HL-60 (cell line): ENCODE measurements at regions not wholly inside any gene's neighbourhood (a gene's known extent, or its start where the extent isn't known, plus 50 kb on each side); places are given as distances from the start of the nearest gene placed in this dataset.

Experiments used
- DNase-seq, 2 experiments: peaks; one replicate each; pipeline ENCODE4 v3.0.0-alpha.2; 2010 to 2020; ENCODE audit warnings: low read depth in 1 of 2, low spot score in 1 of 2
- H3K27ac ChIP-seq: fragments of 250-450 bp; sonication (Bioruptor Pico); replicated peaks from 2 replicates; pipeline ENCODE4 v1.5.1; 2020; ENCODE audit warnings: mild to moderate bottlenecking, moderate library complexity
- H3K27me3 ChIP-seq: fragments of 250-450 bp; sonication (Bioruptor Pico); 2 replicates; pipeline ENCODE4 v1.5.1; 2021; ENCODE audit warnings: mild to moderate bottlenecking, moderate library complexity; ENCODE audit not compliant: insufficient read depth, poor library complexity, severe bottlenecking
- H3K4me3 ChIP-seq: replicated peaks from 2 replicates; pipeline ENCODE4 v1.5.1; 2011; ENCODE audit warnings: mild to moderate bottlenecking, control low read depth, low read length; ENCODE audit not compliant: insufficient read depth
- CTCF ChIP-seq: IDR thresholded peaks from one replicate; pipeline ENCODE4 v1.5.1; 2011; ENCODE audit warnings: low read length, control low read depth, inconsistent platforms; ENCODE audit not compliant: insufficient read depth
- GABPA ChIP-seq: IDR thresholded peaks from 2 replicates; pipeline ENCODE4 v1.6.1; 2012; ENCODE audit warnings: low read depth
- POLR2AphosphoS5 ChIP-seq: IDR thresholded peaks from 2 replicates; pipeline ENCODE4 v1.6.1; 2012; ENCODE audit warnings: low read depth
- REST ChIP-seq: IDR thresholded peaks from 2 replicates; pipeline ENCODE4 v1.6.1; 2012; ENCODE audit warnings: low read depth; ENCODE audit not compliant: insufficient replicate concordance
- SPI1 ChIP-seq: IDR thresholded peaks from 2 replicates; pipeline ENCODE4 v1.6.1; 2012; ENCODE audit warnings: low read depth, mild to moderate bottlenecking, borderline replicate concordance

GRCh38 chr2:212915121-212915782 lies 236.2 kb downstream of the IKZF2 start:
- no peaks in the 10 kb centered on the region for H3K27me3 ChIP-seq
- DNase-seq, result no peak
- TF ChIP-seq SPI1 (no peak), GABPA (no peak), CTCF (no peak), POLR2AphosphoS5 (no peak), REST (no peak)
- no peak overlapping the region for H3K27ac ChIP-seq
- H3K4me3 ChIP-seq, result no peak overlapping the region

DNA sequence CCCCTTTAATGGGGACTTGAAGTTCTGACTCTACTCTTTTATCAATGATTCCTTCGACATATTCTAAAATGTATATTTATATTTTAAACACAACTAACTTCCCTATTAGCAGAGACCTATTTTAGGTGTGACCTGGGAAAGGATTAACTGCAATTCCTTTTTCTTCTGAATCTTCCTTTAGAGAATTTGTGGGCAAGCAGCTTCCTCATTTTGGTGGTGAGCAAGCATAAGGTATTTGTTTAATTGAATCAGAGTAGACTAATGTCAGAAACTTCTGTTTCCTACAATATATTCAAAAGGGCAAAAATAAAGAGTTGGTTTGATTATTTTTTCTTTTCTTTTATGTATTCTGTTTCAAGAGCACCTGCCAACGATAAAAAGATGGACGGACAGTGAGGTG lies 237.0 kb downstream of the IKZF2 start:
- TF ChIP-seq CTCF (no peak), REST (no peak), POLR2AphosphoS5 (no peak), GABPA (no peak), SPI1 (peak; percentile 84; the same call in 1 of the 2 replicates)
- Histone ChIP-seq H3K27me3 (no peaks in the 10 kb centered on the region), H3K27ac (no peak overlapping the region), H3K4me3 (no peak overlapping the region)
- peak in 1 of 2 experiments; percentile 30 for DNase-seq

DNA sequence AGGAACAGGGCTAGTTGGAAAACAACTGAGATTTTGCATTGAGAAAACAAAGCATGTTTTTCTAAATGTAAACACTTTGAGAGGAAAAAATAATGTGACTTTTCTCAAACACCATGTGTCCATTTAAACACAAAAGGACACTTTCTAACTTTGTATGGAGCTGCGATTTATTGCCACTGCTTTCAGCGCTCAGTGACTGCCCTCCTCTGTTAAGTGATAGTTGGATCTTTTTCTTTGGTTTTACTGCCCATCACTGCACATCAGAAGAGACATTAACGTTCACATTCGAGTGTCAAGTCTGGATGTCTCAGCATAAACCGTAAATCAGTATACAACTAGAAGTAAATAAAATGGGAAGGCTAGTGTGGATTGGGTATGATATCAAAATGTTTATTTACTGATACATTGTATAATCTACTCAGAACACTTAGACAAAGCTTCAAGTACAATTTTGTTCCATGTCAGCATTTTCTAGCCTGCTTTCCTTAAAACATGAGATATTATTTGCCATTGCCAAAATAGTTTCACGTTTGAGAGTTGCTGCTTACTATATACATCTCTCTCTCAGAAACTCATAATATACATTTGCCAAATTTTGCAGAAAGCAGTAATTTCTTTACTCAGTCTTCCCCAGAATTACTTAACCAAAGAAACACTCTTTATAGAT lies 237.6 kb downstream of the IKZF2 start:
- no peak for TF ChIP-seq POLR2AphosphoS5
- TF ChIP-seq CTCF, result no peak
- TF ChIP-seq GABPA, result no peak
- TF ChIP-seq REST, result no peak
- no peak for TF ChIP-seq SPI1
- Histone ChIP-seq H3K27ac (no peak overlapping the region), H3K27me3 (no peaks in the 10 kb centered on the region), H3K4me3 (no peak overlapping the region)
- DNase-seq, result no peak
